GM19468 (cell line): ENCODE measurements at regions not wholly inside any gene's neighbourhood (a gene's known extent, or its start where the extent isn't known, plus 50 kb on each side); places are given as distances from the start of the nearest gene placed in this dataset.

ENCODE experiments used
- ATAC-seq: cut with Tn5 transposase; IDR thresholded peaks from one replicate; pipeline ENCODE4 v1.9.1; 2021; ENCODE audit warnings: mild to moderate bottlenecking, moderate library complexity, moderate number of reproducible peaks; ENCODE audit not compliant: unreplicated experiment; ENCODE audit errors: extremely low read depth

- ATAC-seq, result no peak
Measured at GRCh38 chr1:39107341-39108290, 81.5 kb downstream of the NDUFS5 start.

GRCh38 chr1:39109644-39110043, 83.5 kb downstream of the NDUFS5 start:
- no peak for ATAC-seq

DNA sequence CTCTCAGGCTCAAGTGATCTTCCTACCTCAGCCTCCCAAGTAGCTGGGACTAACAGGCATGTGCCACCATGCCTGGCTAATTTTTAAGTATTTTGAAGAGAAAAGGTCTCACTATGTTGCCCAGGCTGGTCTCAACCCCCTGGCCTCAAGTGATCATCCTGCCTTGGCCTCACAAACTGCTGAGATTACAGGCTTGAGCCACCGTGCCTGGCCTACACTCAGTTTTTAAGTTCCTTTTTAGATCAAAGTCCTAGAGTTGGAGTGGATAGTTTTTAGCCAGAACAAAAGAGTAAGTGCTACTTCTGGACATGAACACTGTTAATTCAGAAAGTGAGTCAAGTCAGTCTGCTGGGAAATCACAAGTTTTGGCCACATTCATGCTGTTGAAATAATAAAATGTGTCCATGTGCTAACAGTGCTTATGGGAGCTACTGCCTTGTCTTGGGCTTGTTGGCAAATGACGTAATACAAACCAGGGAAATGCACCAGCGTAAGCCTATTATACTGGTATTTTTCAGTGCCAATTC, 84.2 kb downstream of the NDUFS5 start:
- no peak for ATAC-seq

DNA sequence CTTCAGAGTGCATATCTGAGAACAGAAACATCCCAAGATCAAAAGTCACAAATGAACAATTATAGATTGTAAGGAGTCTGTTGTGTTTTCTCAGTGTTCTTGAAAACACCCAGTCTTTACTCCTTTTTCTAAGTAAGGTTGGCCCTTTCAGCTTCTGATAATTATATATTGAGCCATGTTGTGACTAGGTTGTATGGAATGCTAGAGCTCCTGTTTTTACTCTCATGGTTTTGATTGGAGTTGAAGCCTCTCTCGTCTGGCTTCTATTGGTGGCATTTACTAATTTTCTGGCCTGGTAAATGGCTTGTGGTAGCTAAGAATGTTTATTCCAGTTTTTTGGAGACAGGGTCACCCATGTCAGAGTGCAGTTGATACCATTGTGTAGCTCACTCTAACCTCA, 84.7 kb downstream of the NDUFS5 start:
- no peak for ATAC-seq

GRCh38 chr1:39113109-39113743, 87.1 kb downstream of the NDUFS5 start:
- no peak for ATAC-seq

DNA sequence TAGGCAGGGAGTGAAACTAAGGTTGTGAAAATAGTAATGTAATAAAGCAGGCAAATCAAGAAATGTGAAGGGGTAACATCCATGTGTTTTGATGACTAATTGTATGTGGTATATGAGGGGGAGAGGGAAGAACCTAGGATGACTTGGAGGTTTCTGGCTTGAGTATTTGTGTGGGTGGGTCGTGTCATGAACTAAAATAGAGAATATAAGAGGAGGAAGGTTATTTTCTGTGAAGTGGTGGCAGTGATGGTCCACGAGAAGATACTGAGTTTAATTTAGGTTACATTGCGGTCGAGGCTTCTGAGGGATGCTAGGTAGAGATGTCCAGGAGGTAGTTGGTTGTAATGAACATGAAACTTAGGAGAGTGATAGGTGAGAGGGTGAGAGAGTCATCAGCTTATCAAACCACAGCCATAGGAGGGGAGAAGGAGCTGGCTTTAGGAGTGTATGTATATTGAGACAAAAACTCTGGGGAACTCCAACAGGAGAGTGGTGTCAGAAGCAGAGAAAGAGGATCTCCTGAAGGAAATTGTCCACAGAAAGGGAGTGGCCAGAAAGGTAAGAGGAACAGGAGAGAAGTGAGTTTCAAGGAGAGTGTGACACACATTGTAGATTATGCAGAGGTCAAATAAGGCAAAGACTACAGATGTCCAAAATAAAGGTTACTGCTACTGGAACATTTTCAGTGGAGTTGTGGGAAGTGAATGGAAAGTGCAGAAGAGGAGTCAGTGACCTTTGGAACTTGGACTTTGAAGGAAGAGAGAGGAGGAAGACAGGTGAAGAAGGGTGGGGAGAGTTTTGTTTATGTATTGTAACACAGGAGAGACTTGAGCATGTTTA, 89.0 kb upstream of the MACF1 start:
- no peak for ATAC-seq

GRCh38 chr1:39116116-39116607, 88.3 kb upstream of the MACF1 start:
- ATAC-seq, result no peak

- ATAC-seq, result no peak
Measured at GRCh38 chr1:39116860-39117728, 87.4 kb upstream of the MACF1 start.

GRCh38 chr1:39117899-39118450, 86.5 kb upstream of the MACF1 start:
- no peak for ATAC-seq

DNA sequence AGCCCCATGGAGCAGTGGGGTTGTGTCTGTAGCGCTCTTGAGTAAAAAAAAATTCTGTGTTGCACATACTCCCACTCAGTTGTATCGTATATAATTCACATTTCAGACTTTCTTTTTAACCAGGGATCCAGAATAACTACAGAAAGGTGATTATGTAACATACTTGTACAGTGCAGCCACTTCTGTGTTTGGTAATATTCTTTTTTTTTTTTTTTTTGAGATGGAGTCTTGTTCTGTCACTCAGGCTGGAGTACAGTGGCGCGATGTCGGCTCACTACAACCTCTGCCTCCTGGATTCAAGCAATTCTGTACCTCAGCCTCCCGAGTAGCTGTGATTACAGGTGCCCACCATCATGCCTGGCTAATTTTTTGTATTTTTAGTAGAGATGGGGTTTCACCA, 82.4 kb upstream of the MACF1 start:
- no peak for ATAC-seq

DNA sequence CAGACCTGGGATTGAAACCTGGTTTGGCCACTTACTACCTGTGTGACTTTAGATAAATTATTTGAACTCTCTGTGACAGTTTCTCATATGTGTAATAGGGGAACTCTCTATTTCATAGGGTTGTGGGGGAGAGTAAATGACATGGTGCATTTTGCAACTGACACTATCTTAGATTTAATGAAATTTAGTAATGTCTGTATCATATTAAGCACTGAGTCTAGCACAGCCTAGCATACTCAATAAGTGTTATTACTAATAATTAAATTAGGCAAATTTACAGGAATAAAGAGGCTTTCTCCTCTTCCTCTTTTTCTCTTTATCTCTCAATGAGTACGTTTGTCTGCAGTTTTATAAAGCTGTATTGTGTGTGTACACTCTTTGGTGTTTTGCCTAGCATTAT, 80.2 kb upstream of the MACF1 start:
- ATAC-seq, result no peak

DNA sequence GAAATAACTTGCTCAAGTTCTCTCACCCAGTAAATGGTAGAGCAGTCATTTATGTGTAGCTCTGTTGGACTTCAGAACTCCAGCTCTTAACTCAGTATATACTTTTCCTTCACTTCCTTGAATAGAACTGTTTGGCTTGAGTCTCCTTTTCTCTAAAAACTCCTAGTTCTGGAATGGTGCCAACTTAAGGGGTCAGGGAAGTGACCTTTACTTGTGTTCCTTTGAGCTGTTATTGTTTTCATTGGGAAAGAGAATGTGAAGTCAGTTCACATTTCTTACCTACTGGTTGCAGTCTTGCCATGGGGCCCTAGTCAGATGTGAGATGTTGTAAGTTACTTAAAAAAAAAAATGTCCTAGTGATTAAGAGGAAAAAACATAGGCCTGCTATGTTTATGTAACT, 77.0 kb upstream of the MACF1 start:
- no peak for ATAC-seq

DNA sequence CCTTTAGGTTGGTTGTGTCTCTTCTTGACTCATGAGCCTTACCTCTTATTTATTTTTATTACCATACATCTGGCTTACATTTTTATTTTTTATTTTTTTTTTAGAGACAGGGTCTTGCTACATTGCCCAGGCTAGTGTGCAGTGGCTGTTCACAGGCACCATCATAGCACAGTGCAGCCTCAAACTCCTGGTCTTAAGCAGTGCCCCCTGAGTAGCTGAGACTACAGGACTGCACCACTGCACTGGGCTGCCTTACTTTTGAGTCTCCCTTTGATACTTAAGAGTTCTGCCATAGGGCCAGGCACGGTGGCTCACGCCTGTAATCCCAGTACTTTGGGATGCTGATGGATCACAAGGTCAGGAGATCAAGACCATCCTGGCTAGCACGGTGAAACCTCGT, 76.4 kb upstream of the MACF1 start:
- ATAC-seq, result no peak

DNA sequence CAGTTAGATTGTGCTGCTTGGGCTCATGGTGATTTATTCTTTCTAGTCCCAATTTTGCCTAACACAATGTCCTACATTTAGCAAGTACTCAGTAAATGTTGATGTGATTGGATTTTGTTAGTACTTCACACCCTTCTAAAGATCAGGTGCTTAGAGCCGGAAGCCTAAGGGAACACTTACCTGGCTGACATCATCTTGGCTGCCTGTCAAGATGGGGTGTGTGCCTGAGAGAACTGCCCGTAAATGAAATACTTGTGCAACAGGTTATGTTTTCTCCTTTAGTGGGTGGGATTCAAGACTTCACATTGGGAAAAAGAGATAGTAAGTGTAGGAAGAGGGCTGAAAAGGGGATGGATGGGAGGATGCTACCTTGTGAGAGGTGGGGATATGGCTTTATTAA, 75.5 kb upstream of the MACF1 start:
- ATAC-seq, result no peak

DNA sequence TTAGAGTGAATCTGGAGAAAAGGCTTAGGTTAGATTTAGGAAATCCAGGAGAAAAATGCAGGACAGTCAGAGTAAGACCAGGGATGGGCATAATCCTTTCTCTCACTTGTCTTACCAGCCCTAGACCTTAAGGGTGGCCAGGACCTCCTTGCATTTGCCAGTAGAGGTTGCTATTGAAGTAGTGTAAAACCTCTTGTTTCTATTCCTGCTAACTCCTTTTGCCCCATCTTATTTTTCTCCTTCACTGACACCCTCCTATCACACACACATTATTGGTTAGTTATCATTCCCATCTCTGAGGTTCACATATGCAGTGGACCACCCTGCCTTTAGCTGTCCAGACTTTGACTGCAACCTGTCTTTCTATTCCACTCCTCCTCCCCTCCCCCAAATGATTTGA, 75.0 kb upstream of the MACF1 start:
- no peak for ATAC-seq

DNA sequence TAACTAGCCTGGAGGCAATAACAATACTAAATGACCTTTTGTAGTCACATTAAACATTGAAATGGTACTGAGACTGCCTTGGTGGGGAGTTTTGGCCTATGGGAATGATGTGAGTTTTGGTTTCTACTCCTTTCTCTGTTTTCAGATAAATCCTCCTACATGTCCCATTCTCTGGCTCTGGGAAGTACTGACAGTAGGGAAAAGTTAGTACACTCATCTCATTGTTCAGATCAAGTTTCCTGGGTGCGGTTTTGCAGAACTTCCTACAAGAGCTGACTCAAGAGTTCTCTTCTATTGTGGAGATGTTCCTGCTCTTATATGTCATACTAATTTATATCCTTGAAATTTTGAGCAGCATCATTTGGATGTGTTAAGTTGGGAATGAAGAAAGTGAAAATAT, 74.2 kb upstream of the MACF1 start:
- ATAC-seq, result no peak

- no peak for ATAC-seq
Measured at GRCh38 chr1:39131940-39132339, 72.6 kb upstream of the MACF1 start.

DNA sequence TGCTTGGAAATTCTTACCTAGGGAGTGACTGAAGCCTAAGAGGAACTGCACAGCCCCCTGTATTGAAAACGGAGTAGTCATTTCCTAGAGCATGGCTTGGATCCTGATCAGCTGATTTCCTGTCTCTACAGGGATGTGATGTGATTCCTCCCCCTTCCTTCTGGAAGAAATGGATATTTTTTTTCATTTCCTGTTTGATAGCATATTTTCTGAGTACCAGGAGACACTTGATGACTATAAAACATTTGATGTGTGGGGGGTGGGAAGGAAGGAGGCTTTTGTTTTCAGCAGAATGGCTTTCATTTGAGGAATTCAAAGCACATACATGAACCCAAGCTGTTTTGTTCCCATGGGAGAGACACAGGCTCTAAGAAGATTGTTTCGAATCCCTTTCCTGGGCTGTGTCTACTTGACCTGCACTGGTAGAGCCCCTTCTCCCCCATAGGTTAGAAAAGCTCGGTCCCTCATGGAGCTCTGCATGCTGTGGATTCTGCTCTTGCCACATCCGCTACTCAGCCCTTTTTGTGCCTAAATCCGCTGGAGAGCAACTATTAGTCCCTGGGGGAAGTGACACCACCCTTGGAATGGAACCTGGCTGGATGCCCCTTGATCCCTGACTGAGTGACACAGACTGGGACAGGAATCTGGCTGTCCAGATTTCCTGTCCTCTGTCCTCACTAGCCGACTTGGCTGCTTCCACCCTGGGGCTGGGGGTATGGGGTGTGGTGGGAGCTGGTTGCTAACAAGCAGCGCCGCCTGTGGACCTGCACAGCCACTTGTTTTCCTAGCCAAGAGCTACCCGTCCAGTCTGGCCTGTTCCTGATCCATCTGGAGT, 71.8 kb upstream of the MACF1 start:
- no peak for ATAC-seq
